Neural cell (in vitro differentiated cells): ENCODE measurements at regions not wholly inside any gene's neighbourhood (a gene's known extent, or its start where the extent isn't known, plus 50 kb on each side); places are given as distances from the start of the nearest gene placed in this dataset.

Experiments
- CTCF ChIP-seq: fragments of 450-650 bp; IDR thresholded peaks from 2 replicates; pipeline ENCODE4 v1.5.1; 2014; ENCODE audit warnings: antibody characterized with exemption, mild to moderate bottlenecking, moderate library complexity; ENCODE audit not compliant: poor library complexity, severe bottlenecking
- EZH2 ChIP-seq: fragments of 200-600, 300-800 bp; shearing (Covaris generic), sonication (generic); IDR thresholded peaks from 2 replicates; pipeline ENCODE4 v1.6.1; 2014; ENCODE audit warnings: antibody characterized with exemption, low read length, borderline replicate concordance, mild to moderate bottlenecking; ENCODE audit not compliant: insufficient read depth, poor library complexity, severe bottlenecking
- MXI1 ChIP-seq: fragments of 450-650 bp; conservative IDR thresholded peaks from 2 replicates; pipeline ENCODE4 v1.6.1; 2014; ENCODE audit warnings: antibody characterized with exemption, mild to moderate bottlenecking; ENCODE audit not compliant: poor library complexity, severe bottlenecking
- POLR2AphosphoS5 ChIP-seq: IDR thresholded peaks from 2 replicates; pipeline ENCODE4 v1.6.1; 2012
- RAD21 ChIP-seq: fragments of 450-650 bp; conservative IDR thresholded peaks from 2 replicates; pipeline ENCODE4 v1.6.1; 2014; ENCODE audit warnings: antibody characterized with exemption, mild to moderate bottlenecking, moderate library complexity
- REST ChIP-seq: IDR thresholded peaks from 2 replicates; pipeline ENCODE4 v1.6.1; 2012; ENCODE audit warnings: borderline replicate concordance
- TAF1 ChIP-seq: IDR thresholded peaks from 2 replicates; pipeline ENCODE4 v1.6.1; 2012; ENCODE audit warnings: low read depth

- no peak for TF ChIP-seq CTCF
- TF ChIP-seq RAD21, result no peak
- TF ChIP-seq POLR2AphosphoS5, result no peak
- TF ChIP-seq MXI1, result no peak
- no peak for TF ChIP-seq EZH2
- TF ChIP-seq REST, result no peak
- no peak for TF ChIP-seq TAF1
Measured at GRCh38 chr10:2858452-2858851, 208.9 kb upstream of the PFKP start.
